GM18868 (cell line): ENCODE measurements at regions not wholly inside any gene's neighbourhood (a gene's known extent, or its start where the extent isn't known, plus 50 kb on each side); places are given as distances from the start of the nearest gene placed in this dataset.
"Not testable (repeated sequence)": the region's sequence is repeated elsewhere in the genome, so short reads cannot be mapped to it uniquely, and the experiment has no call there.

Source experiments
- ATAC-seq: cut with Tn5 transposase; IDR thresholded peaks from one replicate; pipeline ENCODE4 v1.9.1; 2021; ENCODE audit warnings: mild to moderate bottlenecking, moderate library complexity; ENCODE audit not compliant: unreplicated experiment

DNA sequence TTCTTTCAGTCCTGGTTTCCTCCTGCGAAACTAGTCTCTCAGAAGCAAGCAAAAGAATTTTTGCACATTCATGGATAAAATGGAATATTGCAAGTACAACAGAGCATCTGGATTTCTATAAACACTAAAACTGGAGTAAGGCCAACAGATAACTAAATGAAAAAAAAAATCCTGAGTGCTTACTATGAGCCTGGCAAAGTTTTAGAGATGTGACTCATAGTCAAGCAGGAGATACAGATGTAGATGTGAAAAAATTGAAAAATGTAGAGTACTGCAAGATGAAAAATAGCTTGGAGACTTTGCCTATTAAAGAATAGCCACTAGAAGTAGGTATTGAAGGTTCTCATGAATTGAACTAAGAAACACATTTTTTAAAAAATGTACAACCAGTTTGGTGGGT, 397.4 kb downstream of the OTOL1 start:
- ATAC-seq = no peak

GRCh38 chr3:161894657-161895056, 398.0 kb downstream of the OTOL1 start:
- ATAC-seq = no peak

DNA sequence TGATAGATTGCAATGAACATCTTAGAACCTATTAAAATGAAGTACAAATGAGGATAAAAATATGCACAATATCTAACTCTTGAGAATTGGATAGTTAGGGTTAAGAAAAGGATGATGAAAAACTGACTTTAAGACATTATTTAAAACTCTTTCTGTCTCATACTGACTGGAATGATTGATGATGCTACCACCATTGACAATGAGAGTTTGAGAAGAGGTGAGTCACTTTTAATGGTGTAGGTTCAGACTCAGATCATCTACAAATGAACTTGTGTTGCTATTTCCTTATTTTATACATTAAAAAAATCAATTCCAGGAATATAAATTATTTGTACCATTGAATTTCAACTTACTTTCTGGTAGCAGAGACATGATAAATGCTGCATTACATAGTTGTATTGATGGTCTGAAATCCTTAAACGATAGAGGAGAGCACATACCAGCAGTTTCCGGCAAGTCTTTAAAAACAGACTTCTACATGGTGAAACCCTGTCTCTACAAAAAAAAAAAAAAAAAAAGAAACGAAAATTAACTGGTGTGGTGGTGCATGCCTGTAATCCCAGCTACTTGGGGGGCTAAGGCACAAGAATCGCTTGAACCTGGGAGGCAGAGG, 409.0 kb downstream of the OTOL1 start:
- ATAC-seq = no peak

GRCh38 chr3:161913786-161914389, 417.3 kb downstream of the OTOL1 start:
- no peak for ATAC-seq

DNA sequence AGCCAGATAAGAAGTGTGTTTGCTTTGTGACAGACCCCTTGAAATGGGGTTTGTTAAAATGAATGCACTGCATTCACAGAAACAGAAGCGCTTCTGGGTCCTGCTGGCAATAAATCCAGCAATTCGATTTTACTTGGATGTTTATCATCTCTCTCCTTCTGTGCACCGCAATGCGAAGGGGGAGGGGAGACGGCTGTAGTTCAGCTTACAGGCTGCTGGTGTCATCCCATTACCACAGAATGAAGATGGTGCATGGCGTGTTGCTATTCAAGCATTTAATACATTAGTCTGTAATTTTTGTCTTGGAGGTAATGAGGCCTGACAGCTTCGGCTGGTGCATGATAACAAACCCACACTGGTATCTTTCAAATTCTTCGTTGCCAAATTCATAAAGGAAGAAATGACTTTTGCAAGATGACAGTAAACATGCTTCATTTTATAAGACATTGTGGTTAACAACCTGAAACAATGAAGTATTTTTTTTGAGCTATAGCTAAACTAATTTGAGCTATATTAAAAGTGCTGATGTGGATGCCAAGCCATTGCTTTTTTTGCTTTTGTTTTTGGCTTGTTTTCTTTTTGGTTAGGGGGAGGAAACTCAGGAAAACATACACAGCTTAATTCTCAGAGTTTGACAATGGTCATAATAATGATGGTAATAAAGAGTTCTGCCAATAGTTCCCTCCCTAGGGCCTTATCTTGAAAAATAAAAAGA, 418.3 kb downstream of the OTOL1 start:
- no peak for ATAC-seq

GRCh38 chr3:161915418-161915750, 418.8 kb downstream of the OTOL1 start:
- no peak for ATAC-seq

- no peak for ATAC-seq
Observed at GRCh38 chr3:161920196-161920595, 423.6 kb downstream of the OTOL1 start.

DNA sequence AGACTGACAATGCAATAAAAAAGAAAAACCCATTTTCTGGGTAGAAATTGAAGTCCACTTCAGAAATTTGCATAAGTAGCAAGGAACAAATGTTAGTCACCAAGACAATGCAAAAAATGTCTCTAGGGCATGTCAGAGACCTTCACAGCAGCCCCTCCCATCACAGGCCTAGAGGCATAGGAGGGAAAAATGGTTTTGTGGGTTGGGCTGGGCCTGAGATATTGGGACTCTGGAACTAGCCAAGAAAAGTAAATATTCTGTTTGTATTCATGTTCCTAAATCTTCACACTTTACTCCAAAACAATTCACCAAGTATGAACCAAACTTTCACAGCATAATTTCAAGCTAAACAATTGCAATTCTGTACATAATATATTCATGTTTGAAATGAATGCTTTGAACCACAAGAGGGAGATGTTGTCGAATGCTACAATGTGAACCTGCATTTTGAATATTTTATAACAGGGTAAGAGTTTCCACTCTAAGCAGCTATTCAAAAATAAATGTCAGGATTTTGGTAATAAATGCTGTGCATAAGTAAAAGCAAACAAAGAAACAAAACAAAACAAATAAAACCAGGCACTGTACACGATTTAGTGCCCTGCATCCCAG, 429.2 kb downstream of the OTOL1 start:
- no peak for ATAC-seq

GRCh38 chr3:161927131-161927530, 430.5 kb downstream of the OTOL1 start:
- no peak for ATAC-seq

DNA sequence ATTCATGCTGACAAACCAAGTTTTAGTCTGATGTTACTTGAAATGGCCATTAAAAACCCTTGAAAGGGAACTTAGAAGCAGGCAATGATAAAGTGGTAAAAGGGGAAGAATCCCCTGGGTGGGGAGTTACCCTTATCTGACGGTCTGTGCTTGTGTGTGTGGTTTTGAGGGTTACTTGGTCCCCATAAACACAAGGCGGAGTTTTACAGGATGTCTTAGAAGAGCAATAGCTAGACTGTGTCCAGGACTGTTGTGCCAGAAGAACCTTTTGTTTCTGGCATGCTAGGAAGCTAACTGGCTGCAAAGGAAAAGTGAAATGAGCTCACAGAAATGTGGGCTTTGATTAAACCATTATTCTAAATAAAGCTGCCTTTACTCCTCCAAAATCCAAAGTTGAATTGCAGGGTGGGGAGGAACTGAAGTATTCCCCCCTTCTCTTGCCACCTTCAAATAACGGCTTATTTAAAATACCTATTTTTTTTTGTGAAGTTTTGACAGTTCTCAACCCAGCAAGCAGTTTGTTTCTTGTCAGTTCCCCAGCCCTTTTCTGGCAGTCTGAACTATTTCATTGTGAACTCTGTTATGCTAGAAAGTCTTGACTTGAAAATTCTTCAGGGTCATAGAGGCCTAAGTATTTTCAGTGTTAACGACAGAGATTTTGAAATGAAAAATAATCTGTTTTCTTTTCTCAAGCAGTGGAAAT, 443.5 kb downstream of the OTOL1 start:
- ATAC-seq = peak; percentile 45

DNA sequence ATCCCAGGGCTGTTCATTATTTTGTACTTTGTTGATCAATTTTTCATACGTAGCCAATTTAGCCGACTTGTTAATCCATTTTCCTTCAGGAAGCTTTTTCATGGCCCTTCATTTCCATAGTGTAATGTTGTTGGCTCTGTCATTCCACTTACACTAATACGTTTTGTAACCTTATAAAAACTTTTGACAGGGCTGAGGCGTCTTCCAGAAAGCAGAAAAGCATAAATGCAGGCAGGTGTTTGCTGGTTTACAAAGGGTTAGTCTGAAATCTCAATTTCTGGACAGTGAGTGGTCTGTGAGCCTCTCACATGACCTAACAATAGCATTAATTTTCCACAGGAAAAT, 444.0 kb downstream of the OTOL1 start:
- ATAC-seq = no peak

- no peak for ATAC-seq
Observed at GRCh38 chr3:161941891-161942290, 445.3 kb downstream of the OTOL1 start.

DNA sequence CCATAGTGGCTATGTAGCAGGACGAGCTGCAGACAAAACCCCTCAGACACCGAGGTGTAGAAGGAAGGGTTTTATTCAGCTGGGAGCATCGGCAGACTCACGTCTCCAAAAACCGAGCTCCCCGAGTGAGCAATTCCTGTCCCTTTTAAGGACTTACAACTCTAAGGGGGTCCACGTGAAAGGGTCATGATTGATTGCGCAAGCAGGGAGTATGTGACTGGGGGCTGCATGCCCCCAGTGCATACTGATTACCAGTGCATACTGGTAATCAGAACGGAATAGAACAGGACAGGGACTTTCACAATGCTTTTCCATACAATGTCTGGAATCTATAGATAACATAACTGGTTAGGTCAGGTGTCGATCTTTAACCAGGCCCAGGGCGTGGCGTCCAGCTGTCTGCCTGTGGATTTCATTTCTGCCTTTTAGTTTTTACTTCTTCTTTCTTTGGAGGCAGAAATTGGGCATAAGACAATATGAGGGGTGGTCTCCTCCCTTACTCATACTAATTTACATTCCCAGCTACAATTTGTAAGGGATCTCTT, 447.3 kb downstream of the OTOL1 start:
- not testable (repeated sequence) for ATAC-seq

GRCh38 chr3:161946443-161946960, 449.9 kb downstream of the OTOL1 start:
- no peak for ATAC-seq

- no peak for ATAC-seq
Observed at GRCh38 chr3:161950318-161950868, 453.8 kb downstream of the OTOL1 start.

- no peak for ATAC-seq
Observed at GRCh38 chr3:161957467-161957866, 460.9 kb downstream of the OTOL1 start.

- ATAC-seq = no peak
Observed at GRCh38 chr3:161964857-161965256, 468.2 kb downstream of the OTOL1 start.

DNA sequence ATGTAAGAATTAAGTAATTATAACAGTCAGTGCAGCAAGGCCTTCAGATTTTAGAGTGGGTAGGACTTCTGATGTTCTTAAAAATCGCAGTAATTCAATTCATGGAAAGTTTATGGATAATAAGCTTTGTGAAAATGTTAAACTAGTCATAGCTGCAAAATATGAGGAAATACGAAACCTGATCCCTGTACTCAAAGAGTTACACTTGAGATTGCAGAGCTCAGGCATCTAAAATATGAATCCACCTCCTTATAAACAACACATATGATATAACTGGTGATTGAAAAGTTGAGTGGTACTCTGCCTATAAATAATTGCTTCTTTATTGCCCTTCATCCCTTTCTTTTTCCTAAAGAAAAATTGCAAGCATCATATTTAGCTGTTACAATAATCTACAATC, 473.3 kb downstream of the OTOL1 start:
- no peak for ATAC-seq

DNA sequence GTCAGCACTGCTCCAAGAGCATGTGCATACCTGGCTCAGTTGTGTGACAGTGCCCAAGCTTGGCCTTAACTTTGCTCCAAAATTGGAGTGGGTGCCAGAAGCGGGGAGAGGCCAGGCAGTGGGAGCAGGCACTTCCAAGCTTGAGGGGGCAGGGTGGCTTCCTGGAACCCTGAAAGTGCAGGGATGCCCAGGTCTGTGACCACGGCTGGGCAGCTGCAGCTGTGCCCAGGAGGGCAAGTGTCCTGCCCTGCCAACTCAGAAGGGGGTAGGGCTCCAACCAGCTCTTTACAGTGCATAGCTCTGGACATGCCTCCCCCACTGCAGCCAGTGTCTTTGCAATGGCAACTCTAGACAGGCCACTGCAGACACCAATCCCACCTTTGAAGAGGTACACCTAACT, 478.6 kb downstream of the OTOL1 start:
- ATAC-seq = no peak

DNA sequence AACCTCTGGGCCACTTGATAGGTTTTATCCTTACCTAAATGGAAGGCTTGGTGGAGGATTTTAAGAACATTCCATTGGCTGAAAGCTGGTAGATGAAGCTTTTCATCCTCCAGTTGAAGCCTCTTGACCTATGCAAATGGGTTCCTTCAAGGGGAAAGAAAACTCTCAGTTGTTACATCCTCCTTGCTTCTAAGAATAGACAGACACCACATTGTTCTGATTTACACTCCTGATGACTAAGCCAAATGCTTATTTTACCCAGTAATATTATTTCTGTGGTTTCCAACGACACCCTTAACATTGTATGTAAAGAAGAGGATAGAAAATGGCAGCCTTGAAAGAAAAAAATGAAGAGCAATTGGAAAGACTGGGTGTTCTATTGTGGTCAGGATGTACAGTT, 480.5 kb downstream of the OTOL1 start:
- peak; percentile 69 for ATAC-seq

DNA sequence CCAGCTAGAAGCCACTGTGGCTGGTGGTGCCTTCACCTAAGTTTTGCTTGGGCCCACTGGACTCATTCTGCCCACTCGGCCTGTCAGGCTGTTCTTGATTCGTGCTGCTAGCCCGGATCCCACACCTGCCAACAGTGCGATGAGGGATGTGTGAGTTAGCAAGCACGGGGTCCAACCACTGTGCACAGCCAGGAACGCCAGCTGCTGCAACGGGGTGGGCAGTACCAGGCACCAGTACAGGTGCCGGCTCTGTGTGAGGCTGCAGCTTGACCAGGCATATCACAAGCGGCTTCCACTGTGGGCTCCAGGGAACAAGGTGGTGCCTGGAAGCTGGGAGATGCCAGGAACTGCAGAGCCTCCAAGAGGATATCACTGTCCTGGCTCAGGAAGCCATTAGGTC, 481.2 kb downstream of the OTOL1 start:
- ATAC-seq = no peak
